ACC112 (cell line): ENCODE measurements at regions not wholly inside any gene's neighbourhood (a gene's known extent, or its start where the extent isn't known, plus 50 kb on each side); places are given as distances from the start of the nearest gene placed in this dataset.

Source experiments
- H2AFZ ChIP-seq: fragments of 200-600 bp; sonication (generic); one replicate; pipeline ENCODE4 v1.6.0; 2017; ENCODE audit warnings: antibody characterized with exemption, low read length; ENCODE audit not compliant: unreplicated experiment
- H3K27ac ChIP-seq: fragments of 200-600 bp; sonication (generic); 2 replicates; pipeline ENCODE4 v1.5.1; 2014; ENCODE audit warnings: low read depth, mild to moderate bottlenecking, antibody characterized with exemption, low read length, moderate library complexity
- H3K27me3 ChIP-seq: fragments of 200-600 bp; sonication (generic); 2 replicates; pipeline ENCODE4 v1.6.1; 2014; ENCODE audit warnings: mild to moderate bottlenecking, antibody characterized with exemption, low read length, moderate library complexity, mixed read lengths; ENCODE audit not compliant: insufficient read depth
- H3K36me3 ChIP-seq: fragments of 200-600 bp; sonication (generic); 2 replicates; pipeline ENCODE4 v1.6.1; 2016; ENCODE audit warnings: mild to moderate bottlenecking, antibody characterized with exemption, low read length, moderate library complexity, mixed read lengths; ENCODE audit not compliant: insufficient read depth
- H3K4me1 ChIP-seq: fragments of 200-600 bp; sonication (generic); one replicate; pipeline ENCODE4 v1.6.1; 2016; ENCODE audit warnings: low read length, mixed read lengths; ENCODE audit not compliant: insufficient read depth, unreplicated experiment, control insufficient read depth
- H3K4me3 ChIP-seq: fragments of 200-600 bp; sonication (generic); 2 replicates; pipeline ENCODE4 v1.5.1; 2014; ENCODE audit warnings: mild to moderate bottlenecking, low read depth, low read length
- H3K79me2 ChIP-seq: fragments of 200-600 bp; sonication (generic); one replicate; pipeline ENCODE4 v1.6.0; 2016; ENCODE audit warnings: low read length; ENCODE audit not compliant: control insufficient read depth, unreplicated experiment, insufficient read depth

DNA sequence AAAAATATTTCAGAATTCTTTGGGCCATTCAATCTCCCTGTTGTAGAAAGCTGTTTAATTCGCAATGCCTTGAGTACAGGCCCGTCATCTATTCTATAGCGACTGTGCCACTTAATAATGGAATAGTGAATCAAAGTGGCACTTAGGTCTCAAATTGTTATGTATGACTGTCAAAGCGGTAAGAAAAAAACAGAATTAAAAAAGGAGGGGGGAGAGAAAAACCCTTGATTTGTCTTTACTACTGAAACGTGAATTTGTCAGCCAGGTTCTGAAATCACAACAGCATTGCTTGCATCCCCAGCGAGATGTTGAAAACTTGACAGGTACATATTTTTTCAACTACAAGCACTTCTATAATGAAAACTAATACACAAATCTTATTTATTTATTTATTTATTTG, 320.9 kb downstream of the TFEC start:
- Histone ChIP-seq H3K4me1 (no peaks in the 10 kb centered on the region), H3K4me3 (no peak overlapping the region), H3K36me3 (no peaks in the 10 kb centered on the region), H3K27ac (no peak overlapping the region), H3K79me2 (no peaks in the 10 kb centered on the region), H2AFZ (no peak overlapping the region), H3K27me3 (no peaks in the 10 kb centered on the region)

DNA sequence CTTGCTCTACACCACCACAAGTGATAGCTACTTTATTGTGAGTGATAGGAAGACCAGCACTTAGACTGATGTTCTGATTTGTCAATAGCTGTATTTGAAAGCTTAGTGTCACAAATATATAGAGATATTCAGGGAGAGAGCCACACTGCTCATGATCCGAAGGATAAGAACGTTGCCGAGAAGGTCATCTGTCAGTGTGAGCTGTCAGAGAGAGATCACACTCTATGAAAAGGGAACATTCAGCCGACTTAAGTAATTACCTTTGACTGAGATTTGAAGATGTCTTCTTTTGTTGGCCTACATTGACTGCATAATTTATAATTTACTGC, 322.6 kb downstream of the TFEC start:
- no peak overlapping the region for H3K27ac ChIP-seq
- H3K4me1 ChIP-seq, result no peaks in the 10 kb centered on the region
- H2AFZ ChIP-seq, result no peak overlapping the region
- H3K36me3 ChIP-seq, result no peaks in the 10 kb centered on the region
- H3K4me3 ChIP-seq, result no peak overlapping the region
- no peaks in the 10 kb centered on the region for H3K79me2 ChIP-seq
- no peaks in the 10 kb centered on the region for H3K27me3 ChIP-seq

DNA sequence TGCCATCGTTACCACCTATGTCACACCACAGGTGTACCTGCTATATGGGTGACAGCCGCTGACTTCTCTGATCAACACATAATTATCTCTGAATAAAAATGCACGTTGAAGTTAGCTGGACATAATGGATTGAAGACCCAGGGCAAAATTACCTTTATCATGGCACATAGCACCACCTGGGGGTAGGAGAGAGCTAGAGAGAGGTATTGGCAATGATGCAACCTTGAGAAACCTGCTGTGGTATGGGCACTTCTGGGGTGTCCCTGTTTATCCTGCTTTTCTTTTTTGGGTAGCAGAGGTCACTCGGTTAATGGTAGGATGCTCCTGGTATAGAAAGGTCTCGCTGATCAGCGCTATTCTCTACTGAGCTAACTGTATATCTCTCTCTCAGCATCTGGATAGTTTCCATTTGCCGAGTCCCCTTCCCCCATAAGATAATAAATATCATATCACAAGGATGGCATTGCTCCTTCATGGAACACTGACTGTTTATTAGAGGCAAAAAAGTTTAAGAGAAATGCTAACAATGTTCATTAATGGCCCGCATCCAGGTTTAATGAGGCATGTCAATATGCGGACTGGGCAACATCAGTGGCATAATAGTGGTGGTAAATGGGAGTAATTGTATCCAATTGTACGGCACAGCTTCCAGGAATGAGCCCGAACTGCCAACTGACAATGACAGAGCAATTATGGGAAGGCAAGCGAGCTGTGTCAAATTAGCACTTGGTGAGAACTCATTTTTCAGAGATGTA, 323.1 kb downstream of the TFEC start:
- H3K27ac ChIP-seq, result no peak overlapping the region
- H3K36me3 ChIP-seq, result no peaks in the 10 kb centered on the region
- H3K4me3 ChIP-seq, result no peak overlapping the region
- no peaks in the 10 kb centered on the region for H3K4me1 ChIP-seq
- no peak overlapping the region for H2AFZ ChIP-seq
- no peaks in the 10 kb centered on the region for H3K79me2 ChIP-seq
- no peaks in the 10 kb centered on the region for H3K27me3 ChIP-seq

DNA sequence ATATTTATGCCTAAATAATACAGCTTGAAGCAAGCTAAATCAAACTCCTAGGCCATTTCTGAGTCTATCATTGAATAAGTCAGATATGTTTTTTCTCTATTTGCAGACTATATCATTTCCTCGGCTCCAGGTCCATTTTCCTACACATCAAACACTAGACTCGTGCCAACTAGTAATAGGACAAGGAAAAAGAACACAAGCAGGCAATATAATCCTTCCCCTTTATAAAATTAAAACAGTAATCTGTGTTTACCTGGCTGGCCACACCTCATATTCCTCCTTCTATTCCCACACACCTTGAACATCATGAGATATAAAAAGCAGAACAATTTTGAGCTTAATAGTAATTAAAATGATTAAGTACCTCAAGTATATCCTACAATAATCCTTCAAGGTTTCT, 325.7 kb downstream of the TFEC start:
- H3K36me3 ChIP-seq, result no peaks in the 10 kb centered on the region

DNA sequence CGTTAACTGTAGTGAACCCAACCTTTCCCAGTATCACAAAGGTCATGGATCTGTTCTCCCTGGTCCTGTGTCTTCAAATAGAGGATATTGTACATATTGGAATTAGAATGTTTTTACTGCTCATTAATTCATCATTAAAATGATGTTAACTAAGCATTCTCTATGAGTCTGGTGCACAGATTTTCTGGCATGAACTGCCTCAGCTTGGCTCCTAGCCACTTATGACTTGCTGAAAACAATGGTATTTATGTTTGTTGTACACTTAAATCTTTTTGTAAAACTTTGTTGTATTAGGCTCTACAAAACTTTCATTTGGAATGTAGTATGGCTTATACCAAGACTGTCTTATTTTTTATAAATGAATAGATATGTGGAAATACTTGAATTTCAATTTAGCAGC, 329.4 kb downstream of the TFEC start:
- Histone ChIP-seq H3K4me3 (no peak overlapping the region), H3K4me1 (no peaks in the 10 kb centered on the region), H3K27ac (no peak overlapping the region), H3K27me3 (no peaks in the 10 kb centered on the region), H3K36me3 (no peaks in the 10 kb centered on the region), H3K79me2 (no peaks in the 10 kb centered on the region), H2AFZ (no peak overlapping the region)

More for the DNA sequence above, 325.7 kb downstream of the TFEC start:
- H3K4me3 ChIP-seq, result no peak overlapping the region
- no peaks in the 10 kb centered on the region for H3K79me2 ChIP-seq
- no peaks in the 10 kb centered on the region for H3K4me1 ChIP-seq
- H2AFZ ChIP-seq, result no peak overlapping the region
- H3K27ac ChIP-seq, result no peak overlapping the region
- H3K27me3 ChIP-seq, result no peaks in the 10 kb centered on the region

DNA sequence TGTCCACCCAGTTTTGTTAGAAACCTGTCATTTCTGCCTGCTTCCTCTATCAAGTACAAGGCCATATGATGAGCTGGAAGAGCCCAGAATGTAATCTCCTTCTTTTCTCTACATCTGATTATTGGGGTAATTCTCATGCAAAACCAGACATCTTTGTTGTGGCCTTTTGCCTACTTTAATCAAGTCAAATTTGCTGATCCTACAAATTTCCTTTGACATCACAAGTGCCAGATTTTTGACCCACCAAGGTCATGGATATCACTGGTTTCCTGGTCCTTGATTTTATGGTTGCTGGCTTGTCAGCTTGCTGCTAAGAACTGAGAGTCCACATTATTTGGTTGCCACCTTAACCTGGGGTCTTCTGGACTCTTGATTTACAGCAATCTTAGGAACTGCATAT, 336.1 kb downstream of the TFEC start:
- no peak overlapping the region for H2AFZ ChIP-seq
- no peaks in the 10 kb centered on the region for H3K27me3 ChIP-seq

DNA sequence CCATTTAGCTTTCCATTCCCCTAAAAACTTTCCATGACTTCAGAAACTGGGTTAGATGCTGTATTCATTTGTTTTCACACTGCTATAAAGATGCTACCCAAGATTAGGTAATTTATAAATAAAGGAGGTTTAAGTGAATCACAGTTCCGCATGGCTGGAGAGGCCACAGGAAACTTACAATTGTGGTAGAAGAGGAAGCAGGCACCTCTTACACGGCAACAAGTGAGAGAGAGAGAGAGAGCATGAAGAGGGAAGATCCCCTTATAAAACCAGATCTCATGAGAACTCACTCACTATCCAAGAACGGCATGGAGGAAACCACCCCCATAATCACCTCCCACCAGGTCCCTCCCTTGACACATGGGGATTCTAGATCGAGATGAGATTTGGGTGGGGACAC, 336.8 kb downstream of the TFEC start:
- Histone ChIP-seq H3K4me1 (no peaks in the 10 kb centered on the region), H3K36me3 (no peaks in the 10 kb centered on the region), H2AFZ (no peak overlapping the region), H3K27me3 (no peaks in the 10 kb centered on the region), H3K79me2 (no peaks in the 10 kb centered on the region), H3K4me3 (no peak overlapping the region), H3K27ac (no peak overlapping the region)

More for the DNA sequence above, 336.1 kb downstream of the TFEC start:
- no peak overlapping the region for H3K27ac ChIP-seq
- no peaks in the 10 kb centered on the region for H3K4me1 ChIP-seq
- H3K4me3 ChIP-seq, result no peak overlapping the region
- no peaks in the 10 kb centered on the region for H3K36me3 ChIP-seq
- H3K79me2 ChIP-seq, result no peaks in the 10 kb centered on the region

DNA sequence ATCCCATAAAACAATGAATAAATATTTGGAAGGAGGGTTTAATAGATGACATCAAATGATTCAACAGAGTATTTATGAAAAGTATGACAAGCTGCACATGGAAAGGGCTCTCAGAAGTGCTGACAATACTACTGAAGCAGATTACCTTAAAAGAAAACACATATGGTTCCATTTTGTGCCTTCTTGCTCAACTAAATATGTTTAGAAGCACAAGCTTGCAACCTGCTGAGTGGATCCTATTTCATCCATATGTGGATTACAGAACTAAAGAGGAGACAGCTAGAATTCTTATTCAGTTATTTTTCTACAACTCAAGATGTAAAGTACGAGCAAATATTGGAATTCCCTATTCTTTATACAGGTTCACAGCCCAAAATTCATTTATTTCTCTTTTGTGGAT, 340.6 kb downstream of the TFEC start:
- H3K4me1 ChIP-seq, result no peaks in the 10 kb centered on the region
- H2AFZ ChIP-seq, result no peak overlapping the region
- H3K4me3 ChIP-seq, result no peak overlapping the region
- no peak overlapping the region for H3K27ac ChIP-seq
- H3K27me3 ChIP-seq, result no peaks in the 10 kb centered on the region
- H3K36me3 ChIP-seq, result no peaks in the 10 kb centered on the region
- H3K79me2 ChIP-seq, result no peaks in the 10 kb centered on the region

DNA sequence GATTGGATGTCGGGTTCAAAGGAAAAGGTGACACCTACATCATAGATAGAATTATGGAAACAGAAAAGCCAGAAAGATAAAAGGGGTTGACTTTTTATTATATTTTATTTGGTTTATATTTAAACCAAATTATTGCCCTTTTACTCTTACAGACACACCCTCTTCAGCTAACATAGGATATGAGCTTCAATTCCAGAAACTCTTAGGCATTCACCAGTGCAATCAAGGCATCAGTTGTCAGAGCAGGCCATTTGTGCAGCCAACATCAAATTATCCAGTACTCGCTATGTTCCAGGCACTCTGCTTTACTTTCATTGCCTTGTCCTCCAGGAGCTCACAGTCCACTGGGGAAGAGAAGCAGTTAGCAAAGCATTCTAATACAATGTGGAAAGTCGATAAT, 347.5 kb downstream of the TFEC start:
- no peak overlapping the region for H2AFZ ChIP-seq
- no peaks in the 10 kb centered on the region for H3K79me2 ChIP-seq
- H3K27me3 ChIP-seq, result no peaks in the 10 kb centered on the region
- H3K36me3 ChIP-seq, result no peaks in the 10 kb centered on the region
- no peaks in the 10 kb centered on the region for H3K4me1 ChIP-seq
- H3K4me3 ChIP-seq, result no peak overlapping the region
- H3K27ac ChIP-seq, result no peak overlapping the region

DNA sequence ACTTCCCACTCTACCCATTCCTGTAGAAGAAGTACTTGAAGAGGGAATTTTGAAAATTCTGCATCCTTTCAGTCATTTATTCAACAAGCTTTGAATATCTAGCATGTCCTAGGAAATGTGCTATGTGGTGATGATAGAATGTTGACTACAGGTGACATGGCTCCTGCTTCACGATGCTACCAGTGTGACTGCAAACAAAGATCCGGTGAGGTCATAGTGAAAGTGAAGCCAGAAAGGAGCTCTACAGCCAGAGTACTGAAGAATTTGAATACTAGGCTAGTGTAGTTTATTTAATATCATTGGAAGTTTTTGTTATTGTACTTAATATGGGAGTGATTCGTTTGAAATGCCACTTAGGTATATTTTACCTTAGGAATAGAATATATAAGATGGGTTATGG, 348.1 kb downstream of the TFEC start:
- H3K36me3 ChIP-seq, result no peaks in the 10 kb centered on the region
- H3K4me3 ChIP-seq, result no peak overlapping the region

DNA sequence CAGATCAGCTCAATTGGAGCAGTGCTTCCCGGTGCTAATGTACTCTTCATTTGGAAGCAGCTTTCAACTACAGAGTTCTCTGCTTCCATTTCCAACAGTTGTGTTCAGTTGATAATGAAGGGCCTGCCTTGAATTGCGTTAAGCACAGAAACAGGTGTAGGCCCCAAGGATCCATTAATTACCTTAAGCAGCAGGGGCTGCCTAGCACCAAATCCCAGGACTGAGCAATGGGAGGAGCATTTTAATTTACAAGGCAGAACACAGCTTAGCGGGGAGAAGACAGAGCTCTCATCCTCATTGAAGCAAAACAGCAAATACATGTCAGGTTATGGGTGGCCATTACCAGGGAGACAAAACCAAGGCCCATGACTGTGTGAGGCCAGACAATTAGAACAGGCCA, 349.6 kb downstream of the TFEC start:
- H3K36me3 ChIP-seq, result no peaks in the 10 kb centered on the region
- no peak overlapping the region for H2AFZ ChIP-seq
- H3K27ac ChIP-seq, result no peak overlapping the region
- H3K79me2 ChIP-seq, result no peaks in the 10 kb centered on the region
- no peaks in the 10 kb centered on the region for H3K27me3 ChIP-seq
- no peak overlapping the region for H3K4me3 ChIP-seq
- H3K4me1 ChIP-seq, result no peaks in the 10 kb centered on the region

More for the DNA sequence above, 348.1 kb downstream of the TFEC start:
- H3K27ac ChIP-seq, result no peak overlapping the region
- no peaks in the 10 kb centered on the region for H3K79me2 ChIP-seq
- no peaks in the 10 kb centered on the region for H3K4me1 ChIP-seq
- no peaks in the 10 kb centered on the region for H3K27me3 ChIP-seq
- no peak overlapping the region for H2AFZ ChIP-seq
